ENCODE measurements at regions not wholly inside any gene's neighbourhood (a gene's known extent, or its start where the extent isn't known, plus 50 kb on each side); places are given as distances from the start of the nearest gene placed in this dataset.

GRCh38 chr1:198030682-198031081 lies 113.5 kb downstream of the LHX9 start:
- TF ChIP-seq CTCF (conservative IDR thresholded peaks at IDR 0.05) (no peak), EZH2 (IDR thresholded peaks at IDR 0.05; ENCODE audit: low read depth) (no peak)

All from PC-9 (cell line).